HPDE6-E6E7 (cell line): ENCODE measurements at regions not wholly inside any gene's neighbourhood (a gene's known extent, or its start where the extent isn't known, plus 50 kb on each side); places are given as distances from the start of the nearest gene placed in this dataset.

Source experiments
- DNase-seq: peaks from one replicate; pipeline ENCODE4 v3.0.0; 2011; ENCODE audit warnings: missing footprints; ENCODE audit errors: extremely low spot score

DNA sequence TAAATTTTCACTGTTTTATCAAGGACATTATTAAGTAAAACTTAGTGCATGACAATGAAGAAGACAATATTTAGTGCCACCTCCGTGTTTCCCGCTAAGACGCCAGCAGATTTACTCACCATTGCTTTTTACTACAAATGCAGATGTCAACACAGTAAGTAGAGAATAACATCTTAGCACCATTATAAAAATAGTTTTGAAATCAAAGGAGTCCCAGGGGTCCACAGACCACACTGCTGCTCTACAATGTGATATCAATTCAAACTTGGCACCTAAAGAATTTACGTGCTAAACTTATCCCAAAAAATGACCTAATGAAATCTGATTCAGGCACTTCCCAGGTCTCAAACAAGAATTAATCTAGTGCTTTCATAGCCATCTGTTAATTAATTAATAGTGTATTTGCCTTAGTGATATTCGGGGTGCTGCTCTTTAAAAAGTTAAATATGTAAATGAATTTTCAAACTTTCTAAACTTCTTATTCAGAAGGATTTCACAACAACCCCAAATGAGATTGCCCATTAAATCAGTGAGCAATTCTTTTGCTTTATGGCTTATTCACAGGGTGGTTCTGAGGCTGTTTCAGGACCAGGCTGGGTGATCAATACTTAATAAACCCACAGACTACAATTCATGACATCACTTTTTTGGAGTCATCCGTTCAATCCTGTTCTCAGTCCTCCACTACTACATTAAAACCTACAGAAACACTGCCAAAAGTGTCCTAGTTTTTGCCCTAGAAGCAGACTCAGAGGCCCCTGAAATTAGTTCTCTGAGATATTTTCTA lies 161.3 kb upstream of the LMNTD1 start:
- DNase-seq: no peak

DNA sequence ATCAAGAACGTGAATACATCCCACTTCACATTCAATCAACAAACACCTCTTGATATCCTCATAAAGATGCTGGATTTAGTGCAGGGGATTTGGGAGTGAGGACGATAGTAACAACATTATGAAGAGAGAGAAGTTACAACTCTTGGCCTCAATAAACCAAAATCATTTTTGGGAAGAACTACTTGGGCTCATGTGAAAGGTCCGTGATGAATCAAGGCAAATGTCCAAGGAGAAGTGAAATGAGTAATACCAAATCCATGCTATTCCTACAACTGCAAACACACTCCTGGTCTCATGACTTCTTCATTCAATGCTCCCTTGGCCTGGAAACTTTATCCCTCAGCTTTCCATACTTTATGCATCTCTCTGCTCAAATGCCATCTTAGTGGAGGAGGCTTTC lies 162.0 kb upstream of the LMNTD1 start:
- no peak for DNase-seq

DNA sequence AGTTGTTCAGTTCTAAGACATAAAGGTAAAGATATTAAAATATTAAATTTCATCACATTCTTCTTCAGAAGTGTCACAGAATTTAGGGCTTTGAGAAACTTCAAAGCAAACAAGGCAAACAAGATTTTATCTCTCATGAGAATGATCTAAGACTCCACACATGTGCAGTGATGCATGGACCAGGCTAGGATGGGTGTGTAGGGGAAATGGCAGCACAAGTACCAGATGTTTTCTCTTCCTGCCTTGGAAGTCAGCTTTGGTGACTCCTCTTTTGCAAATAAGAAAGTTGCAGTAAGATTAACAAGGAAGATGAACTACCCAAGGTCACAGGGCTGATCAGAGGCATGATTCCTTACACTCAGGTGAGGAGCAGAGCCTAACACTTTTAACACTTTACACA lies 163.8 kb upstream of the LMNTD1 start:
- DNase-seq: no peak

DNA sequence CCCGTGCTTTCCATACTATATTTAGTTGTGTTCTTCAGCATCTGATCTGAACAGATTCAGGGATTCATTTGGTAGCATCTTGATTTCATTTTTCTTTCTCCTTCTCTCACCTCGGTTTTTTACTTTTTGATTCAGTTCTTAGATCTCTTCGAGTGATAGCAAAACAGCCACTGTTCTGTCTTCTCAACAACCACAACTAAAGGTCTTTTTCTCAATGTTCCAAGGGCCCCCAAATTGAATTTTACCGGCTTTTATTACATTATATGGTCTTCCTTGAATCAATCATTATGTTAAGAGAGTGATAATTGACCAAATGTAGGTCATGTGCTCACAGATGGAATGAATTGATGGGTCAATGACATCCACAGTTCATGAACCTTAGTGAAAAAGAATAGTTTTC lies 164.5 kb upstream of the LMNTD1 start:
- no peak for DNase-seq

DNA sequence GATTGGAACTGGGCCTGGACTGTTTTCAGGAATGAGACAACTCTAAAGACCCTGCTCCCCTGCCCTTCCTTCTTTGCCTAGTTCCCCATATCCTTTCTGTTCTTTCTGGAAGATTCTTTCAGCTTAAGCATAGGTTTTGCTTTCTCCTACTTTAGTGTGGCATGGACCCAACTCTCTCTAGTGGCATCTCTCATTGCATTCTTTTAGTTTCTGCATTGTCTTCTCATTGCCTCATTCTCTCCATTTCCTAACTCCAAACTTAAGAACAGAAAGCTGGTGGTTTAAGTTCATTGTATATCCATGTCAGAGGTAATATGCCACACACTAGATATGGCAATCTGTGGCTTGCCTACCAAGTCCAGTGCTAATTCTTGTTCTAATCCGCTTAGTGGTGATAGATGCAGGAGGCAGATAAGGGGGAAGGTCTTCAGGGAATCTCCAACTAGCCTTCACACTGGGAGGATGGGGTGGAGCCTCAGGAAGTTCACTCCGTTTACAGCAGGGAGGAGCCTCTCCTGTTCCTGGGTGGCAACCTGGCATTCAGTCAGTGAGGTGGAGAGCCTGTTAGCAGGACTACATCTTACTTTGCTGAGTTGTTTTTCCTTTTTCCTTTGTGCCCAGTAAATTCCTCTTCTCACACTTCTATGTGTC lies 165.1 kb upstream of the LMNTD1 start:
- DNase-seq: no peak

DNA sequence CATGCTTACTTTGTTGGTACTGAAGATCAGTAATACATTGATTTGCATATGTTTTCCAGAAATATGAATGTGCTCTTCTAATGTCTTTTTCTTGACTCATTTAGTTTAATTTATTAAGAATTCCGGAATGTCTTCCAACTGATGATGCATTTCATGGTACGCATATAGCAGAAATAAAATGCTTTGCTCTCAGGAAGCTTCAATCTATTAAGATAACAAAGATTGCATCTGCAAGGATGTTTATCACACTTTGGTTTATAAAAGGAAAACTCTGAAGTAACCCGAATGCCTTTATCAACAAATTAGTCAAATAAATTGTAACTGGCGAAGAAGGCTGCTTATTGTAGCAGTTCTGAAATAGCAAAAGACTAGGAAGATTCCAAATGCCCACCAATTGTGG lies 166.4 kb upstream of the LMNTD1 start:
- DNase-seq: no peak

DNA sequence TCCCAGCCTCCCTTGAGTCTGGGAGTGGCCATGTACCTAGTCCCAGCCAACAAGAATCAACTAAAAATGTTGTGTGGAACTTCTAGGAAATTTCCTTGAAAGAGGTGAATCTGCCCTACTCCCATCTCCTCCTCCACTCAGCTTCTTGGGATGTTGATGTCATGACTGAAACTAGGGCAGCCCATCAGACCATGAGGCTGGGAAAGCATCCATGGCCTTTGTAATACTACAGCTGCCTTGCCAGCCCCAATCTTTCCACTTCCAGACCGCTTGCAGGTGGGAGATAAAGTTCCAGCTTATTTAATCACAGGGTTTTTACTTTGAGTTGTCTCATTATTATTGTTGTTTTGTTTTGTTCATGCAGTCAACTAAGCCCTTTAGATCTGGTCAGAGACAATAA lies 170.3 kb upstream of the LMNTD1 start:
- DNase-seq: no peak

DNA sequence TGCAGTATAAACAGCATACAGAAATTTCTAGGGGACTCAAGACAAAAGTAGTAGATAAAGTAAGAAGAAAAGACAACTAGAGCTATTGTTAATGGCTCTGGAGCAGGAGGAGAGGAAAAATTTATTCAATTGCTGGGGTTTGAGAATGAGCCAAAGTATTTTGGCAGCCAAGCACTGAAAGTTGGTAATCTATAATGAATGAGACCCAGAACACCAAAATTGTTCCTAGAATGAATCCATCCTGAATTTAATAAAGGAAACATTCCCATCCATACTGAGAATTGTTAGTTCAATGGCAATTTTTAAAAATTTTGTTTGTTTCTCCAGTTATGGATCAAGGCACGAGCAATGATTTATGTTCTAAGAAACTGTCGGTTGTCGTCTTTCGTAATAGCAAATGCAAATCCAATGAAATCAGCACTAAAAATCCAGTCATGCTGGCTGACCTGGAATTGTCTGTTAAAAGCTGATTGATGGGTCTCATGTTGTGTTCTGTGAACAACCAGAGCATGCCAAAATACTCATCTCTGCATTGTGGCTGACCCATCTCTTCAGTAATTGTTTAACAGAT lies 170.9 kb upstream of the LMNTD1 start:
- DNase-seq: no peak

DNA sequence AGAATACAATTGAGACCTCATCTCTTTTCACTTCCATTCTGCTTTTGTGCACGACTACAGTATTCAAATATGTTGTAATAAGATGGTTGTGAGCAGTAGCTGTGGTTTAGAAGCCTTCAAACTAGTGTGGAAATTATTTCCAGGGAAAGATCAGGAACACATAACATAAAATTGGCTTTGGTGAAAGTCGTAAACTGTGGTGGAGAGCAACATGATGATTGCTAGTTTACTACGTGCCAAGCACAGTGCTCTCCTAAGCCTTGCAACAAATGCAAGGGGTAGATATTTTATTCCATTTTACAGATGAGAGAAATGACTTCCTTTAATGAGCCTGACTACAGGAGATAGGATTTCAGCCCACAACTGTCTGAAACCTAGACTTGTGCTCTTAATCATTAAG lies 172.4 kb upstream of the LMNTD1 start:
- DNase-seq: no peak

DNA sequence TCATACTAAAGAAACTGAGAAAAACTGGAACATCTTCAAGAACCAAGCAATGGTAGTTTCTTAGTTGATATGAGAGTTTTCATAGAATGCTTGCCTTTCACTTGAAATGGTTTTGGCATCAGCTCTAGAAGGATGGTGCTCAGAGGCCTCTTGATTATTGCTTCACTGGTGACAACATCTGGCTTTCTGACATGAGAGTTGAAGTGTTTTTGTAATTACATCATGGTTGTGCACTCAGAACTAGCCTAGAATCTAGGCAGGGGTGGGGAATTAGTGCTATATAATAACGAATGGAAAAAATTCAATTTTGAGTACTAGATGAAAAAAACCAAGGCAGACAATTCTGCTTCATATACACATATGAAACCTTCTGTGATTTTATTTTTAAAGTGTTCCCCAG lies 172.8 kb upstream of the LMNTD1 start:
- no peak for DNase-seq

DNA sequence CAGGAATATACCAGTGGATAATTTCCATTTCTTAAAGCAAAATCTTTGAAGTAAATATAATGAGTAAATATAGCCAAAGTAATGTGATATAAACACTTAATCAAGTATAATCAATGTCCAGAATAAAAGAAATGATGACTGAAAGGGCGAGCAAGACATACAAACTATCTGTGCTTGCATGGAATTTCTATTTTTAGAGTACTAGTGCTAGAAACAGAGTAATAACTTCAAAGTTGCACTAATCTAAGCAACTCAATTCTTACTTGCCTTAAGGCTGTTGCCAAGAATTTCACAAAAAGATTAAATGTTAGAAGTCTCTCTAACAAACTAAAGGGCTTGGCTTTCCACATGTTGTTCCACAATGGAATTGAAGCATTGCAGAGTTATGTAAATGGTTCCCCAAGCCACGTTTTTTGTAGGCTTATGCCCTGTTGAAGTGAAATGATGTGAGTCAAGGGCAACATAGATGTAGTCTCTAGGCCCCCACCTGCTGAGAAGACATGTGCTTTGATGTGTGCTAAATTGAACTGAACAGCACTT lies 175.0 kb upstream of the LMNTD1 start:
- DNase-seq: no peak

DNA sequence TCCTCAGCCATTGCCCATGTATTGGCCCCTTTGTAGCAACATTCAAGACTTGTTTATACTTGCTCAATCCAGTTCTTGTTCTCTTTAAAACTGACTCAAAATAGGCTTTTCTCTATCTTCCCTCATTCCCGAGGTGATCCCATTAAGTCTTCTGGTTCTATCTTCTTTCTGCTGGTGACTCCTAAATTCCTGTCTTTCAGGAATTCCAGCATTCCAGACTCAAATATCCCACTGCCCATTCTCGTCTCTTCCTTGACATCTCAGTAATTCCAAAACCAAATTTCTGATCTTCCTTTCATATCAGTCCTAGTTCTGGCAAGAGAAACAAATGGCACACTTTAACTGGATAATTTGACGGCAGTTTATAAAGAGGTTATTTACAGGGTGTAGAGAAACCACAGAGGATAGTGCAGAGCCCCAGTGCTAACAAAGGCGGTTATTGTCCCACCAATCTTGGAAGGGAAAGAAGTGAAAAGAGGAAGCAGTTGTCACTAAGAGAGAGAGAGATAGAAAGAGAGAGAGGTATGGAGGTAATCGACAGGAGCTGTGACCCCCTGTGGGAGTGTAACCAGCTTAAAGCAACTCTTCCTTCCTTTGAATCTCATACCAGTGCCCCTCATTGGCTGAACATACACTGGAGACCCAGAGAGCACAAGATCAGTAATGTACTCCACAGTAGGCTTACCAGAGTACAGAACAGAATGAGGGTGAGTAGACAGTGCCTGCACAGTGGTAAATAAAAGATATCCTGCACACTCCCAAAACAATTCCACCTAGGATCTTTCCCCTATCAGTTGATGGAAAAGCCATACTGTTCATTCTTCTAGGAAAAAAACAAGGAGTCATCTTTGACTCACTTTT lies 177.6 kb upstream of the LMNTD1 start:
- DNase-seq: no peak

DNA sequence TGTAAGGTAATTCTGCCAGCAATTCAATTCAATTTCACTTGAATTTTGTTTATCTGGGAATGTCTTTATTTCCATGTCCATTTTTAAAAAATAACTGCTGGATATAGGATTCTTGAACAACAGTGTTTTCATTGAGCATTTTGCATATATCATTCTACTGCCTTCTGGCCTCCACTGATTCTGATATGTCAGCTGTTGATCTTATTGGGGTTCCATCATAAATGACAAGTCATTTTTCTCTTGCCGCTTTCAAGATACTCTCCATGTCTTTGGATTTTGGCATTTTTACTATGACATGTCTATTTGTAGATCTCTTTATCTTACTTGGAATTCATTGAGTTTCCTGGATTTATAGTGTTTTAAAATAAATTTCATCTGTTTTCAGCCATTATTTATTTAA lies 180.5 kb upstream of the LMNTD1 start:
- DNase-seq: no peak

DNA sequence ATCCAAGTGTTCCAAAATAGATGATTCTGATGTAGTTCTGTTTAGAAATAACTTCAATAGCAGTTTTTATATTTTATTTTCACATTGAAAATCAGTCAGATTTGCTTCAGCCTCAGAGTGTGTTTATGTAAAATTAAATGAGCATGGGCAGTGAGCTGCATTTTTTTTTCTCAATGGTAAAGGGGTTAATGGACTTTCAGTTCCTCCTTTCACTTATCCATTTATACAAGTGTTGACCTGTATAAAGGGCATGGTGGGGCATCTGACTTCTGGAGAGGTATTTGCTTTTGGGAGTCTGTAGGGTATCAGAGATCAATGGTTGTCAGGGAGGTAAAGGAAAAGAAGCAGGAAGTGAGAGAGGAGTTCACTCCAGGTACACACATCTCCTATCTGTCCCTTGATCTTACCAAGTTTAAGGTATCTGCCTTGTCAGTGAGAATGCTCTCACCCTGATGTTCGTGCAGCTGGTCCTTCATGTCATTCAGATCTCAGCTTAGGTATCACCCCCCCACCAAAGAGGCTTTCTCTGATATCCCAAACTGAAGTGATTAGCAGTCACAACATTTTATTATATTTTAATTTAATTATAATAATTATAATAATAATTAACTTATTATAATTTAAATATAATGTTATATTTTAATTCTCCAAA lies 181.6 kb upstream of the LMNTD1 start:
- DNase-seq: no peak

DNA sequence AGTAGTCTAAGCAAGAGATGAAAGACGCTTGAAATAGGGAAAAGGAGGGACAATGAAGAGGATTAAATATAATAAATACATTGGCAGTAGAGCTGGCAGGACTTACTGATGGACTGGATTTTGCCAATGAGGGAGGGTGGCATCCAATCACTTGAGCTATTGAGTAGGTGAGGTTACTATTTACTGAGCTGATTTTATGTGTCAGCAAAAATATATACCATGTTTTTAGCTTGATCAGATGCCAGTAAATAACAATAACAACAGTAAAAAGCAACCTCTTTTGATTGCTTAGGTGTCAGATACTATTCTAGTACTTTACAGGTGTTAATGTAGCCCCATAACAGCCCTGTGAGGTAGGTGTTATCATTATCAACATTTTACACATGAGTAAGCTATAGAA lies 187.5 kb upstream of the LMNTD1 start:
- DNase-seq: no peak

DNA sequence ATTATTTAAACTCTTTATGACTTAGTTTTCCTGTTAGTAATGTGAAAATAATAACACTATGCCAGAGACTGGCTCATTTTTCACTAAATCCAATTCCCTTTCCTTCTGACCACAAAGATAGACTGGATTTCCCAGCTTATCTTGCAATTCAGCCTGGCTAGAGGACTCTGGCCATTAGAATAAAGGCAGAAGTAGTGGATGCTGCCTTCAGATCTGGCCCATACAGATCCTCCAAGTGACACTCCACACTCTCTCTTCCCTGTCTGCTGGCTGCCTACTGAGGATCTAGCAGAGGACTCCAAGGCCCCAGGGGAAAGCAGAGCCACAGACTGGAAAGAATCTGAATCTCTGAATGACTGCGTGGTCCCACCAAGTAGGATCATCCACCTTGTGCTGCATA lies 188.8 kb upstream of the LMNTD1 start:
- no peak for DNase-seq

DNA sequence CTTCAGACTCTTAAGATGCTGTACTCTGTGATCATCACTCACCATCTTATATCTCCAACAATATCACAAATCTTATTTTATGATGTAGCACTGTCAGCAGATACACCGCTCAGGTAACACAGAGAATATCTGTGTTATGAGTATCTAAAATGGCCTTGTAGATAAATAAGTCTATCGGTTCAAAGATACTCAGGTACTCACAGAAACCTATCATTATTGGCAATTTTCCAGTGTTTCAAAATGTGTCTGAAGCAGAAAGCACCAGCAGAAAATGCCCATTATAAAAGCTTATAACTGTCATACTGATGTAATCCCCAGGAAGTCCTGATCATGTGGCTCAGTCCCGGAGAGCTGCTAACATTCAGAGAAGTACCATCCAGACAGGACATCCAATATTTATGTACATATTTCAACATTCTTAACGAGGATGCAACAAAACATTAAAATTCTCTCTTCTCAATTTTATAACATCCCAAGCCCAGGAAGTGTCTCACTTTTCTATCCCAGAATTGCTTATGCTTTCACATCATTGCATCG lies 190.7 kb upstream of the LMNTD1 start:
- DNase-seq: no peak

DNA sequence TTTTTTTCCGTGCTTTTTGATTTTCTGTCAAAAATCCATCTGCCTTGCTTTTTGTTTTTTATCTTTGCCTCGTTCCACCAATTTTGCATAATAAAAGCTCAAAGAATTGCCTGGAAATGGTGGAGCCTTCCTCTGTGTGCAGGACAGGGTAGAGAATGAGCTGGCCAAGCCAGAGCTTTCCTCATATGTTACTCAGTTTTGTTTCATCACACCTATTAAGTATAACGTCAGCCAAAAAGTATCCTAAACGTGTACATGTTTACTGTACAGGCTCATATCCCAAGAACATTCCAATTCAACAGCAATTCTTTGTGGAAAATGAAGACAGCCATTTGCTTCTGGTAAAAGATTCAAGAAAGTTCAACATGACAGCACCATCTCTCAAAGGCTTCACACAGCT lies 191.2 kb upstream of the LMNTD1 start:
- DNase-seq: no peak

DNA sequence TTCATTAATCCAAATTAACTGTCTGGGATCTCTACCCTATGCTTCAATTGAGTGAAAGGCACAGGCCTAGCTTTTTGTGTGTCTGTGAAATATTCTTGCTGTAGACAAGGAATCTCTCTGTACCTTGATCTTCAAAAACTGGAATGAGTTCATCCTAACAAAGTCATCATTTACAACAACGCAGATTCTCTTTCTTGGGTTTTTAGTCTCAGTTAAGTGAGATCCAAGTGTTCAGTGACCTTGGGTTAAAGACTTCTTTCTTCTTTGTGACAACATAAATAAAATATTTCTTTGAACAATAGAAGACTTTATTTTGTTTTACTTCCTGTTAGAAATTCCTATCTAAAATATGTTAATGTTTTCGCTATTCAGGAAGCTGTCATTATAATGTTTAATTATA lies 192.2 kb upstream of the LMNTD1 start:
- DNase-seq: no peak

DNA sequence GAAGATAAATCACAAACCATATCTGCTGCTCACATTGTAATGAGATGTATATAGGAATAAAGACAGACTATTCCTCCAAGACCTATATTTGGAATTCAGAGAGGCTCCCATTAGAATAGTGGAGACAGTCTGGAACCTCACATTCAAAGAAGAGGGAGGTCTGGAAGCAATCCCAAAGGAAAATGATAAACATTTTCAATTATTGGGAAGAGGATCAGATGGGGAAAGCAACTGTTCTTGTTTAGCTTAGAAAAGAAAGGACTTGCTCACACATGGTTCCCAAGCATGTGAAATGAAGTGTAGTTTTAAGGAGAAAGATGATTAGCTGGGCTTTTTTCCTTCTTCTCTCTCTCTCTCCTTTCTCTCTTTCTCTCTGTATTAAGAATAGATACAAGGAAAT lies 193.0 kb upstream of the LMNTD1 start:
- no peak for DNase-seq

DNA sequence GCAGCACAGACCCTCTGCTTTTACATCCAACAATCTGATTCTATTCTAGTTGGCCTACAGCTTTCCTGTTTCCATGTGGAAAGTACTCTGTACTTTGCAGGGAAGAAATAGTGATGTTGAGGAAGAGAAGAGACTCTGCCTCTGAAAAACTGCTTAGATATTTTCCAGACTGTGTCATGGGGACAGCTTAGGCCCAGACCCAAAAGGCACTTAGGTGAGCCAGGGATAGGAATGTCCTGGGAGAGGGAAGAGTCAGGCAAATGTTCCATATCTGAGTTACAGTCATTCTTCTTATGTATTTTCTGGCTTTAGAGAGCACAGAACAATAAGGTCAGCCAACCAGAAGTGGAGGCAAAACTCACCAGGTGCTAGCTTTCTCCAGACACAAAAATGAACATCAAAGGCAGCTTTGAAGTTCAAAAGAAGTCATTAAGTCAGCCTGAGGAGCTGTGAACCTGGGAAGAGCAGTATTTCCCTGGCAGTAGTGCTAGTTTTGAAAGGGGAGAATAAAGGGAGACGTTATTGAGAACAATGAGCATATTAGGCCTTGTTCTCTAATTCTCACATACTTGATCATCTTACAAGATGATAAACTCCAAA lies 199.7 kb upstream of the LMNTD1 start:
- DNase-seq: no peak
